ENCODE measurements at regions not wholly inside any gene's neighbourhood (a gene's known extent, or its start where the extent isn't known, plus 50 kb on each side); places are given as distances from the start of the nearest gene placed in this dataset.

- H3K4me1 ChIP-seq: no peaks in the 10 kb centered on the region
- TF ChIP-seq POLR2A (IDR thresholded peaks at IDR 0.05) (no peak), CTCF (IDR thresholded peaks at IDR 0.05) (no peak)
- no peak overlapping the region for H3K4me3 ChIP-seq
- H3K27me3 ChIP-seq: no peaks in the 10 kb centered on the region
- no peaks in the 10 kb centered on the region for H3K9me3 ChIP-seq
- no peak for DNase-seq
- no peaks in the 10 kb centered on the region for H3K36me3 ChIP-seq
- no peak overlapping the region for H3K27ac ChIP-seq
These were observed 119.6 kb upstream of the SV2C start for GRCh38 chr5:75963554-75963953.

- H3K4me1 ChIP-seq: no peaks in the 10 kb centered on the region
- TF ChIP-seq CTCF (IDR thresholded peaks at IDR 0.05) (no peak), POLR2A (IDR thresholded peaks at IDR 0.05) (no peak)
- no peak for DNase-seq
These were observed 121.4 kb upstream of the SV2C start for GRCh38 chr5:75961818-75962217.

DNA sequence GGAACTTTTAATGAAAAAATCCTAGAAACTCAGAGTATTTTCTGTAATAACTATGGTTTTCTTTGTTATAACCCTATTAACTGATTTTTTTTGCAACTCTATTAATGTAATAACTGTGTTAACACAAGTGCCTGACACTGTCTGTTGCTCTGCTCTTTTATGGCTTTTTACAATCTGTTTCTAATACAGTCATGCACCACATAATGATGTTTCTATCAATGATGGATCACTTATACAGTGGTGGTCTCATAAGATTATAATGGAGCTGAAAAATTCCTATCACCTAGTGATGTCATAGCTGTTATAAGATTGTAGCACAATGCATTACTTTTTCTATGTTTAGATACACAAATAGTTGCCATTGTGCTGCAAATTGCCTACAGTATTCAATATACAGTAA is 123.1 kb upstream of the SV2C start:
- H3K27ac ChIP-seq: no peak overlapping the region
- TF ChIP-seq CTCF (IDR thresholded peaks at IDR 0.05) (no peak), POLR2A (IDR thresholded peaks at IDR 0.05) (no peak)
- no peaks in the 10 kb centered on the region for H3K4me1 ChIP-seq
- H3K4me3 ChIP-seq: no peak overlapping the region
- no peaks in the 10 kb centered on the region for H3K9me3 ChIP-seq
- H3K36me3 ChIP-seq: no peaks in the 10 kb centered on the region
- DNase-seq: no peak
- H3K27me3 ChIP-seq: no peaks in the 10 kb centered on the region

More at GRCh38 chr5:75961818-75962217, 121.4 kb upstream of the SV2C start:
- Histone ChIP-seq H3K9me3 (no peaks in the 10 kb centered on the region), H3K27me3 (no peaks in the 10 kb centered on the region), H3K36me3 (no peaks in the 10 kb centered on the region), H3K27ac (no peak overlapping the region), H3K4me3 (no peak overlapping the region)

GRCh38 chr5:75952963-75953362 is 130.2 kb upstream of the SV2C start:
- Histone ChIP-seq H3K4me3 (no peak overlapping the region), H3K36me3 (no peaks in the 10 kb centered on the region), H3K27ac (no peak overlapping the region), H3K4me1 (no peaks in the 10 kb centered on the region), H3K27me3 (no peaks in the 10 kb centered on the region), H3K9me3 (no peaks in the 10 kb centered on the region)
- DNase-seq: no peak
- TF ChIP-seq CTCF (IDR thresholded peaks at IDR 0.05): no peak
- no peak for TF ChIP-seq POLR2A (IDR thresholded peaks at IDR 0.05)

GRCh38 chr5:75952291-75952690 is 130.9 kb upstream of the SV2C start:
- H3K9me3 ChIP-seq: no peaks in the 10 kb centered on the region
- TF ChIP-seq POLR2A (IDR thresholded peaks at IDR 0.05): no peak
- TF ChIP-seq CTCF (IDR thresholded peaks at IDR 0.05): no peak
- no peak for DNase-seq
- no peaks in the 10 kb centered on the region for H3K27me3 ChIP-seq
- no peak overlapping the region for H3K4me3 ChIP-seq
- no peaks in the 10 kb centered on the region for H3K36me3 ChIP-seq
- H3K4me1 ChIP-seq: no peaks in the 10 kb centered on the region
- H3K27ac ChIP-seq: no peak overlapping the region

DNA sequence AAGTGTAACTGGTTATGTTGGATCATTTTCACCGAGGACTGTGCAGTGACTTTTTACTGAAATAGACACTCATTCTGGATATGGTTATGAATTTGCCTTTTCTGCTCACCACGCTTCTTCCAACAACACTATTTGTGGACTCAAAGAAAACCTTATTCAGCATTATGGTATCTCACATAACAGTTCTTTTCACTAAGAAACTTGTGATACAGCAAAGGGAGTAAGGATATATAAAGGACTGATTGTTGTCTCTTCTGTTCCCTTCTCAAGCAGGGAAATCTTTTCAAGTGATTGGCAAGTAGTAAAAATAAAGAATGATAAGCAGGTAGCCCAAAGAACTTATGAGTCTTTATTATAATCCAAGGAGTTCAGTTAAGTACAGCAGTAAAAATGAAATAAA is 131.5 kb upstream of the SV2C start:
- Histone ChIP-seq H3K4me3 (no peak overlapping the region), H3K9me3 (no peaks in the 10 kb centered on the region), H3K4me1 (no peaks in the 10 kb centered on the region), H3K27ac (no peak overlapping the region), H3K36me3 (no peaks in the 10 kb centered on the region), H3K27me3 (no peaks in the 10 kb centered on the region)
- DNase-seq: no peak
- TF ChIP-seq POLR2A (IDR thresholded peaks at IDR 0.05): no peak
- TF ChIP-seq CTCF (IDR thresholded peaks at IDR 0.05): no peak

All from Peyer's patch (tissue), 4 donors.